ENCODE measurements at regions not wholly inside any gene's neighbourhood (a gene's known extent, or its start where the extent isn't known, plus 50 kb on each side); places are given as distances from the start of the nearest gene placed in this dataset.

DNA sequence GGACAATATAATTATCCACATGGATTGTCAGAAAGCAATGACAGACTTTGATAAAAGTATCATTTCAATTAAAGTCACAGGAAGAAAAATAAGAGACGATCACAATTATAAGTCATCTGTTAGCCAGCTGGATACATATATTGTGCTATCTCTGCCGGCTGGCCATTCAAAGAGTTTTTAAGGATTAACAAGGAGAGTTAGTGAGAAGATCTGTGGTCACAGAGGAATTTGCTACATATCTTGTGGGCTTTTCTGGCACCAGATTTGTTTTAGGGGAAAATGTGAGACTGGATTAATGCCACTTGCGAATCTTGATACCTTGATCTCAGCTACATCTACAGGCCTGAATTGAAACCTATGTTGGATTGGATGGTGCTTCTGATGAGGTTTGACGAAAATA, 90.9 kb upstream of the MANSC4 start:
- H3K27ac ChIP-seq (ENCODE audit: low read length): no peak overlapping the region
- H3K27me3 ChIP-seq (ENCODE audit: low read depth, low read length): no peaks in the 10 kb centered on the region
- H3K79me2 ChIP-seq (ENCODE audit: low read length): no peaks in the 10 kb centered on the region
- H3K9ac ChIP-seq (ENCODE audit: low read length): no peak overlapping the region
- TF ChIP-seq, protein P1, sequence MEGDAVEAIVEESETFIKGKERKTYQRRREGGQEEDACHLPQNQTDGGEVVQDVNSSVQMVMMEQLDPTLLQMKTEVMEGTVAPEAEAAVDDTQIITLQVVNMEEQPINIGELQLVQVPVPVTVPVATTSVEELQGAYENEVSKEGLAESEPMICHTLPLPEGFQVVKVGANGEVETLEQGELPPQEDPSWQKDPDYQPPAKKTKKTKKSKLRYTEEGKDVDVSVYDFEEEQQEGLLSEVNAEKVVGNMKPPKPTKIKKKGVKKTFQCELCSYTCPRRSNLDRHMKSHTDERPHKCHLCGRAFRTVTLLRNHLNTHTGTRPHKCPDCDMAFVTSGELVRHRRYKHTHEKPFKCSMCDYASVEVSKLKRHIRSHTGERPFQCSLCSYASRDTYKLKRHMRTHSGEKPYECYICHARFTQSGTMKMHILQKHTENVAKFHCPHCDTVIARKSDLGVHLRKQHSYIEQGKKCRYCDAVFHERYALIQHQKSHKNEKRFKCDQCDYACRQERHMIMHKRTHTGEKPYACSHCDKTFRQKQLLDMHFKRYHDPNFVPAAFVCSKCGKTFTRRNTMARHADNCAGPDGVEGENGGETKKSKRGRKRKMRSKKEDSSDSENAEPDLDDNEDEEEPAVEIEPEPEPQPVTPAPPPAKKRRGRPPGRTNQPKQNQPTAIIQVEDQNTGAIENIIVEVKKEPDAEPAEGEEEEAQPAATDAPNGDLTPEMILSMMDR (IDR thresholded peaks at IDR 0.05; ENCODE audit: low read depth, low read length): no peak
- TF ChIP-seq EZH2phosphoT487 (IDR thresholded peaks at IDR 0.05; ENCODE audit: low read depth): no peak
- no peak overlapping the region for H3K4me3 ChIP-seq (ENCODE audit: low read length)
- no peak overlapping the region for H2AFZ ChIP-seq (ENCODE audit: low read depth, low read length)
- no peak overlapping the region for H3K4me2 ChIP-seq (ENCODE audit: low read length)
- no peaks in the 10 kb centered on the region for H3K4me1 ChIP-seq (ENCODE audit: low read length)
- no peaks in the 10 kb centered on the region for H4K20me1 ChIP-seq (ENCODE audit: insufficient read depth, low read length)
- 0 out of 2 replicates have a peak, but pooled peaks cover 4% of the 10 kb centered on the region for H3K9me3 ChIP-seq (ENCODE audit: insufficient read depth, low read length)
- H3K36me3 ChIP-seq (replicated peaks; ENCODE audit: low read depth, low read length): no peaks in the 10 kb centered on the region

DNA sequence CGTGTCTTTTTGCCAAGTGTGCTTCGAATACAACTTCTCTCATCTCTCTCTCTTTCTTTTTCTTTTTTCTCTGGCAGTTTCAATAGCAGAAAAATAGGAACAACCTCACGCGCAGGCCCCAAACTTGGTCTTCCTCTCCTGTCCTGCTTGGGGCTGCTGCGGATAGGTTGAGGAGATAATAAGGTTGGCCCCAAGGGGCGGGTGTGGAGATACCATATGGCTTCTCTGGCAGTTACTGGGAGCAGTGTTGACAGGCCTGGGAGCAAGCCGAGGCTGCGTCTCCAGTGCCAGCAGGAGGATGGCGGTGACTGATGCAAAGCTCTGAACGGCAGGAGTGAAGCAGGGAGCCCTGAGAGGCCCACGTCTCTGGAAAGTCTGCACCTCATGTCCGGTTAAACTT, 89.5 kb upstream of the MANSC4 start:
- Histone ChIP-seq H3K27me3 (ENCODE audit: low read depth, low read length) (no peaks in the 10 kb centered on the region), H3K27ac (ENCODE audit: low read length) (no peak overlapping the region), H3K79me2 (ENCODE audit: low read length) (no peaks in the 10 kb centered on the region), H3K4me2 (ENCODE audit: low read length) (no peak overlapping the region), H3K4me3 (ENCODE audit: low read length) (no peak overlapping the region), H3K36me3 (replicated peaks; ENCODE audit: low read depth, low read length) (no peaks in the 10 kb centered on the region), H3K4me1 (ENCODE audit: low read length) (peaks cover 3% of the 10 kb centered on the region), H2AFZ (ENCODE audit: low read depth, low read length) (no peak overlapping the region), H3K9me3 (ENCODE audit: insufficient read depth, low read length) (0 out of 2 replicates have a peak, but pooled peaks cover 4% of the 10 kb centered on the region), H4K20me1 (ENCODE audit: insufficient read depth, low read length) (no peaks in the 10 kb centered on the region), H3K9ac (ENCODE audit: low read length) (no peak overlapping the region)
- no peak for TF ChIP-seq EZH2phosphoT487 (IDR thresholded peaks at IDR 0.05; ENCODE audit: low read depth)
- TF ChIP-seq, protein P1 (IDR thresholded peaks at IDR 0.05; ENCODE audit: low read depth, low read length): no peak

DNA sequence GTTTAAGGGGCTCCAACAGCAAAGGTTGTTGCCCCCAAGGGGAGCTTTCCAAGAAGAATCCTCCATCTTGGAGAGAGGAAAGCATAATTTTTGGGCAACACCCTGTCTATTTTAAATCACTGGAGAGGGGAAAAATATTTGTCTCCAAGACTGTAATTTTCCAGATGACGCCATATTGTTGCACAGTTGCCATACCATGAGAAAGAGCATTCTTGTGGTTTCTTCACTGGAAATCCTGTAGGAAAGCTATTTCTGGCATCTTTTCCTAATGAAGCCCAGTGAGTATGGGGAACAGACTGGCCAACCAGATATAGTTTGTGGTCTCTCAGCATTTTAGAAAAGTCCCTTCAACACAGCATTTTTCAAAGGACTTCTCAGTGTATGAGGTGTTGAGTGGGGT, 88.1 kb upstream of the MANSC4 start:
- no peaks in the 10 kb centered on the region for H3K79me2 ChIP-seq (ENCODE audit: low read length)
- no peaks in the 10 kb centered on the region for H3K27me3 ChIP-seq (ENCODE audit: low read depth, low read length)
- H3K4me1 ChIP-seq (ENCODE audit: low read length): peaks cover 15% of the 10 kb centered on the region
- H3K36me3 ChIP-seq (replicated peaks; ENCODE audit: low read depth, low read length): no peaks in the 10 kb centered on the region
- no peak overlapping the region for H3K27ac ChIP-seq (ENCODE audit: low read length)
- TF ChIP-seq, protein P1 (IDR thresholded peaks at IDR 0.05; ENCODE audit: low read depth, low read length): no peak
- no peak for TF ChIP-seq EZH2phosphoT487 (IDR thresholded peaks at IDR 0.05; ENCODE audit: low read depth)
- H2AFZ ChIP-seq (ENCODE audit: low read depth, low read length): no peak overlapping the region
- no peak overlapping the region for H3K9ac ChIP-seq (ENCODE audit: low read length)
- H3K9me3 ChIP-seq (ENCODE audit: insufficient read depth, low read length): 0 out of 2 replicates have a peak, but pooled peaks cover 4% of the 10 kb centered on the region
- H3K4me3 ChIP-seq (ENCODE audit: low read length): no peak overlapping the region
- H4K20me1 ChIP-seq (ENCODE audit: insufficient read depth, low read length): no peaks in the 10 kb centered on the region
- H3K4me2 ChIP-seq (ENCODE audit: low read length): no peak overlapping the region

DNA sequence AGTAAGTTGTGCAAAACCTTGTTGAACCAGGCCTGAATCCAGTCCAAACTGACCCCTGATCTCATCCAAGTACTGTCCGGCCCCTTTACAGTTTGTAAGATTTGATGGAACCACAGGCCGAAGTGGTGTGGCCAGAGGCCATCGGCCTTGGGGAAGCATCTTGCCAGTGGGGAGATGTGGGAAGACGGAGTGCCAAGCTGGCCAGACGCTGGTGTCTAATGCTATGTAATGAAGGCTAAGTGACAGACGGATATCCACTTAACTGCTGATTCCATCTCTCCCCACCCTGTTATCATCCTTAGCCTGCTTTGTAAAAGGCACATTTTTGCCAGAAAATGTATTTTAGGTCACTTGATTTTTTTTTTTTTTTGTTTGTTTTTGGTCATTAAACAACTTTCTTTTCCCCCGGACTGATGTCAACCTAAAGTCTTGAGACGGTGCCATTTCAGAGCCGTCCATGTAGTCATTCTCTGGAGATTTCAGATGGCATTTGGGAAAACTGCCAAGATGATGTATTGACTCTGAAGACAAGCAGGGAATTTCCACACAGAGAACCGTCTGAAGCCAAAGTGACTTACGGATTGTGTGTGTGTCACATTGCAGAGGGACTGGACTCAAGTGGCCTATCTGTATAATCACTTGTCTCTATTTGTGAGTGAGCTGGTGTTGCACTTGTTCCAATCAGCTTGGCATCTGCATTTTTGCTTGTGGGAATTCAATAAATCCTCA, 86.5 kb upstream of the MANSC4 start:
- Histone ChIP-seq H2AFZ (ENCODE audit: low read depth, low read length) (no peak overlapping the region), H3K4me3 (ENCODE audit: low read length) (no peak overlapping the region), H3K27me3 (ENCODE audit: low read depth, low read length) (no peaks in the 10 kb centered on the region), H4K20me1 (ENCODE audit: insufficient read depth, low read length) (no peaks in the 10 kb centered on the region), H3K9me3 (ENCODE audit: insufficient read depth, low read length) (no peaks in the 10 kb centered on the region), H3K79me2 (ENCODE audit: low read length) (no peaks in the 10 kb centered on the region), H3K9ac (ENCODE audit: low read length) (no peak overlapping the region), H3K4me1 (ENCODE audit: low read length) (peaks cover 31% of the 10 kb centered on the region), H3K4me2 (ENCODE audit: low read length) (no peak overlapping the region), H3K36me3 (replicated peaks; ENCODE audit: low read depth, low read length) (no peaks in the 10 kb centered on the region), H3K27ac (ENCODE audit: low read length) (no peak overlapping the region)
- TF ChIP-seq, protein P1 (IDR thresholded peaks at IDR 0.05; ENCODE audit: low read depth, low read length): no peak
- no peak for TF ChIP-seq EZH2phosphoT487 (IDR thresholded peaks at IDR 0.05; ENCODE audit: low read depth)

Data from OCI-LY3 (cell line).